Kidney (tissue), 13 donors: ENCODE measurements at regions not wholly inside any gene's neighbourhood (a gene's known extent, or its start where the extent isn't known, plus 50 kb on each side); places are given as distances from the start of the nearest gene placed in this dataset.

Experiments
- DNase-seq, 5 donors: peaks; one replicate each; pipeline ENCODE4 v3.0.0-alpha.2; 2013 to 2020
- FAIRE-seq: peaks from 2 replicates; lab custom pipeline; 2012; peaks lifted over from hg19 to GRCh38; lab: Jason Lieb, UNC
- H3K27ac ChIP-seq, 2 donors: one replicate each; pipeline ENCODE4 v1.7.0; 2013; ENCODE audit warnings: low read depth in 2 of 2, low read length in 2 of 2, inconsistent platforms in 1 of 2
- H3K27me3 ChIP-seq: one replicate; pipeline ENCODE4 v1.7.1; 2013; ENCODE audit warnings: low read length, inconsistent platforms; ENCODE audit not compliant: control insufficient read depth, insufficient read depth
- H3K36me3 ChIP-seq, 3 donors: one replicate each; pipeline versions ENCODE4 v1.7.0 to v1.7.1; 2013; ENCODE audit warnings: low read length in 3 of 3, control low read depth in 1 of 3, inconsistent platforms in 1 of 3; ENCODE audit not compliant: insufficient read depth in 3 of 3, control insufficient read depth in 2 of 3
- H3K4me1 ChIP-seq, 3 donors: one replicate each; pipeline versions ENCODE4 v1.7.0 to v1.7.1; 2013; ENCODE audit warnings: low read length in 3 of 3, inconsistent platforms in 1 of 3, low read depth in 1 of 3; ENCODE audit not compliant: control insufficient read depth in 2 of 3, insufficient read depth in 2 of 3
- H3K4me3 ChIP-seq, 3 donors: one replicate each; pipeline versions ENCODE4 v1.7.0 to v1.8.1; 2013; ENCODE audit warnings: low read length in 3 of 3, control low read depth in 1 of 3, inconsistent platforms in 1 of 3
- H3K9ac ChIP-seq, 3 donors: one replicate each; pipeline versions ENCODE4 v1.7.0 to v1.7.1; 2013; ENCODE audit warnings: low read length in 3 of 3, control low read depth in 1 of 3, inconsistent platforms in 1 of 3
- H3K9me3 ChIP-seq, 3 donors: one replicate each; pipeline versions ENCODE4 v1.7.0 to v1.7.1; 2013; ENCODE audit warnings: low read length in 3 of 3, control low read depth in 1 of 3, inconsistent platforms in 1 of 3; ENCODE audit not compliant: control insufficient read depth in 2 of 3, insufficient read depth in 1 of 3
- intact Hi-C: fragments of 100-400 bp; cut with DNase I; formaldehyde crosslinking; loops from one replicate; pipeline ENCODE4 v1.11.1; 2022
- TF ChIP-seq, protein P1 (sequence below): IDR thresholded peaks from 3 replicates; pipeline ENCODE4 v1.5.1; 2012; ENCODE audit warnings: mild to moderate bottlenecking, moderate library complexity, borderline replicate concordance; ENCODE audit not compliant: insufficient read depth; ENCODE audit errors: extremely low read depth
- donor health status: control.
- donor health status: control.
- donor health status: control.
- donor health status: control.
- donor health status: control.
- donor health status: DM: yes; HTN: yes; CAD: no.
- donor health status: Normal renal cell carcinoma (clear cell type).

DNA sequence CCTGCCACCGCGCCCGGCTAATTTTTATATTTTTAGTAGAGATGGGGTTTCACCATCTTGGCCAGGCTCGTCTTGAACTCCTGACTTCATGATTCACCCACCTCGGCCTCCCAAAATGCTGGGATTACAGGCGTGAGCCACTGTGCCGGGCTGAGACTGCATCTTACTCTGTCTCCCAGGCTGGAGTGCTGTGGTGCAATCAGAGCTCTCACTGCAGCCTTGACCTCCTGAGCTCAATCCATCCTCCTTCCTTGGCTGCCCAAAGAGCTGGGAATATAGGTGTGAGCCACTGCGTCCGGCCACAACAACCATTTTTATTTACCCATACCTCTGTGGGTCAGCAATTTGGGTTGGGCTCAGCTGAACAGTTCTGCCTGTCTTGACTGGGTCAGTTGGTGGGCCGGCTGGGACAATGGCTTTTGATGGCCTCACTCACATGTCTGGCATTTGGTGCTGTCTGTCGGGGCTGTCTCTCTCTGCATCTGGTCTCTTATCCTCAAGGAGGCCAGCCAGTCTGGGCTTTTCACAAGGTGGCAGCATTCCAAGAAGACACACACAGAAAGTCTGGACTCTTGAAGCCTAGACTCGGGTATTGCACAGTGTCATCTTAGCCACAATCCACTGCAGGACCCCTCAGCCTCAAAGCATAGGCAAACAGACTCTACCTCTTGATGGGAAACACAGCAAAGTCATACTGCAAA, 116.8 kb upstream of the GATA6 start:
- Histone ChIP-seq H3K27ac (no peak overlapping the region), H3K4me1 (no peaks in the 10 kb centered on the region), H3K4me3 (no peak overlapping the region), H3K9ac (no peak overlapping the region), H3K36me3 (no peaks in the 10 kb centered on the region), H3K27me3 (no peaks in the 10 kb centered on the region), H3K9me3 (no peaks in the 10 kb centered on the region)
- DNase-seq (no peak), FAIRE-seq (no peak)
- TF ChIP-seq, protein P1, sequence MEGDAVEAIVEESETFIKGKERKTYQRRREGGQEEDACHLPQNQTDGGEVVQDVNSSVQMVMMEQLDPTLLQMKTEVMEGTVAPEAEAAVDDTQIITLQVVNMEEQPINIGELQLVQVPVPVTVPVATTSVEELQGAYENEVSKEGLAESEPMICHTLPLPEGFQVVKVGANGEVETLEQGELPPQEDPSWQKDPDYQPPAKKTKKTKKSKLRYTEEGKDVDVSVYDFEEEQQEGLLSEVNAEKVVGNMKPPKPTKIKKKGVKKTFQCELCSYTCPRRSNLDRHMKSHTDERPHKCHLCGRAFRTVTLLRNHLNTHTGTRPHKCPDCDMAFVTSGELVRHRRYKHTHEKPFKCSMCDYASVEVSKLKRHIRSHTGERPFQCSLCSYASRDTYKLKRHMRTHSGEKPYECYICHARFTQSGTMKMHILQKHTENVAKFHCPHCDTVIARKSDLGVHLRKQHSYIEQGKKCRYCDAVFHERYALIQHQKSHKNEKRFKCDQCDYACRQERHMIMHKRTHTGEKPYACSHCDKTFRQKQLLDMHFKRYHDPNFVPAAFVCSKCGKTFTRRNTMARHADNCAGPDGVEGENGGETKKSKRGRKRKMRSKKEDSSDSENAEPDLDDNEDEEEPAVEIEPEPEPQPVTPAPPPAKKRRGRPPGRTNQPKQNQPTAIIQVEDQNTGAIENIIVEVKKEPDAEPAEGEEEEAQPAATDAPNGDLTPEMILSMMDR, result no peak
- intact Hi-C loops, result no loop called here

GRCh38 chr18:22055466-22056238, 113.7 kb upstream of the GATA6 start:
- Histone ChIP-seq H3K4me1 (no peaks in the 10 kb centered on the region), H3K27me3 (no peaks in the 10 kb centered on the region), H3K27ac (no peak overlapping the region), H3K9ac (no peak overlapping the region), H3K4me3 (no peak overlapping the region), H3K9me3 (no peaks in the 10 kb centered on the region), H3K36me3 (no peaks in the 10 kb centered on the region)
- no peak for DNase-seq
- intact Hi-C loops, result no loop called here
- no peak for FAIRE-seq
- TF ChIP-seq, protein P1, result no peak

DNA sequence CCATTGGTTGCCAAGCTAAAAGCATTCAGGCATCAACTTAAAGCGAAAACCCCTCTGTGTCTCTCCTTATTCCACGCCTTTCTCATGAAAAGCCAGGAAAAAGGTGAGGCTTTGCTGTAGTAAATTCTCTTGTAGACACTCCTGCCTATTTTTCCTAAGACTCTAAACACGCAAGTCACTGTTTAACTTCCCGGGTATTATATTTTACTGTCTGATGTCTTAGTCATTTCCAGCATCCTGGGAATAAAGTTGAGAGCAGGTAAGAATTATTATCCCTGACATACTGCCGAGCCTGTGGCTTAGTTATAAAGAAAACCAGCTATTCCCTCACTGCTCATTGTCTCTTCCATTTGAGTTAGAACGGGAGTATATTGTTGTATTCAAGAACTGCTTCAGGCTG, 112.4 kb upstream of the GATA6 start:
- DNase-seq (no peak), FAIRE-seq (no peak)
- Histone ChIP-seq H3K9ac (no peak overlapping the region), H3K27ac (no peak overlapping the region), H3K4me3 (no peak overlapping the region), H3K36me3 (no peaks in the 10 kb centered on the region), H3K27me3 (no peaks in the 10 kb centered on the region), H3K4me1 (no peaks in the 10 kb centered on the region), H3K9me3 (no peaks in the 10 kb centered on the region)
- TF ChIP-seq, protein P1, result no peak
- intact Hi-C loops, result no loop called here
